HG02981 (cell line): ENCODE measurements at regions not wholly inside any gene's neighbourhood (a gene's known extent, or its start where the extent isn't known, plus 50 kb on each side); places are given as distances from the start of the nearest gene placed in this dataset.
"Not testable (repeated sequence)": the region's sequence is repeated elsewhere in the genome, so short reads cannot be mapped to it uniquely, and the experiment has no call there.

Experiments
- ATAC-seq: cut with Tn5 transposase; IDR thresholded peaks from one replicate; pipeline ENCODE4 v1.9.1; 2021; ENCODE audit warnings: mild to moderate bottlenecking, moderate library complexity; ENCODE audit not compliant: unreplicated experiment

DNA sequence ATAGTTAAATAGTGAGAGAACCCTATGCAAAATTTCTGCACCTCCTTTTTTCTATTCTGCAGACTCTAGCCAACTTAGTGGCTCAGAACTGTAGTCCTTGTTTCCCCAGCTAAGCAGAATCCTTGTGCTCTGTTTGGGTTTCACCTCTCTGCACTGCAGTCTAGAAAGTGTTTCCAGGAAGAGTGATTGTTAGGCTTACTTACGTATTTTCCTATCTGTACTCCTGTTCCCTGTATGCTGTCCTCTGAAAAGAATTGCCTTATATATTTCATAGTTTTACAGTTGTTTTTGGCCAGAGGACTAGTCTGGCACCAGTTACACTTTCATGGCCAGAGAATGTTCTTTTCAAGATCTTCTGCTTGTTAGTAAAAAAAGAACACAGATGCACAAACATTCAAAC, 154.6 kb upstream of the POT1 start:
- ATAC-seq, result no peak

DNA sequence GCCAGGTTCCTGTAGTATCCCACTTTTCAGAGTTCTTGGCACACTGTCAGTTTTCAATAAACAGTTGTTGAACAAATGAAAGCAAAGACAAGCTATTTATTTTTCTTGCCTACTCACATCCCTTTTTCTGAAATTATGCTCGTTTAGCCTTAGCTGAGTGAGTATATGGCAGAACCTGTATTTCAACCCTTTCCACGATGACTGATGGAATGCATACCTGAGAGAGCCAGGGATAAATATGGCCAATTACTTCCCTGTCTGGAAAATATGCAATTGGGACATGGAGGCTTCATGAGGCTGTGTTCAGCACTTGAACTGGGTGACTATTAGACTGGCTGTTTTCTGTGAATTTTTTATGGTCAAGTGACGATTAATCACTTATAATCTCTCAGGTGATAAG, 144.5 kb upstream of the POT1 start:
- no peak for ATAC-seq

DNA sequence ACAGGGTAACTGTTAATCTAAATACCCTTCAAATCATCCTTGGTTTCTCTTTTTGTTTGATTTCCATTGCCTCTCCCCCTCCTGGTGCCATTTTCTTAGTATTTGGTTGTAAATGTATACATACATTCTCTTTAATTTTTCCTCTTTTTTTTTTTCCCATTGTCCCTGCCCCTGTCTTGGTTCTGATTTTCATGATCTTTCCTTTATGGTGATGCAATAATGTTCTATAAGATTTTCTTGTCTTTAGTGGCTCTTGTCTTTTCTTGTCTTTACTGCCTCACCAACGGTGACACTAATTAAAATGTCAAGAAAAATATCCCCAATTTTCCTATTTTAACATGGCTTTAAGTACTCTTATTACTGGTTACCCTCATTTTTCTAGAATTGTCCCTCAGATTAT, 135.9 kb upstream of the POT1 start:
- no peak for ATAC-seq

DNA sequence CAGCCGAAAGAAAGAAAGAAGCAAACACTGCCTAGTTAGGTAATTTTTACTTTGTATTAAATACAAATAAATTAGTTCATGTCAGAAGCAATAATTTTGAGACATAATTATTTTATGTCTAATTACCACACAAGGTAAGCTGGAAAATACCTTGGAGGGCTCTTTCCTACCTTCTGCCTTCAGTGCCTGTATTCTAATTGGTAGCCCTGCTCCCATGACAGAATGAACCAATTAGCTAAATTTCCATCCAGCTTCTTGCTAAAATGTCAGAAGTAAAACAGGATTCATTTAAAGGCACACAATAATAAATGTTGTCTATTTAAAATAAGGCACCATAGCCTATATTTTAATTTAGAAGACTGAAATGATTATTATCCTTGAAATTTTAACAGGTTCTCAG, 135.4 kb upstream of the POT1 start:
- ATAC-seq, result no peak

DNA sequence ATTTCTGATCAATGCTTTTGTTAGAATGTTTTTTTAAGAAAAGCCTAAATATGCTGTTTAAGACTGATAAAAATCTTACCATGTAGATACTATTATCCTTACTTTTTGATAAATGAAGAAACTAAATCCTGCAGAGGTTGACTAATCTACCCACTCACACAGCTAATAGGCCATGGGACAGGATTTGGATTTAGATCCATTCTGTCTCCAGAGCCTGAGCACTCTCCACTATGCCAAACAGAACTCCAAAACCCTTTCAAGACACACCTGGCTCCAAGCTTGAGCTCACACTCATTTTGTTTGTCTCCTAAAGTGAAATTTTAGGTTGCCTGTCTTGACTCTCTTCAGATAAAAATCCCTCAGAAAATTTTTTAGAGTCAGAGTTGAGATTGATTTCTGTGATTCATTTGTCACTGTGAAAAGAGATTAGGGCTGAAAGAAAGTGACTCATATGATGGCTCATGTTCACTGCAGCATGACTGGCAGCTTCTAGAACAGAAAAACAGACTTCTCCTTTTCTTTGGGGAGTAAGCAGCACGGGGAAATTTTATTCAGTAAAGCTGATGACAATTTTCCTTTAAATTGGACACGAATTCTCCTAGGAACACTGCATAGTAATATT, 132.3 kb upstream of the POT1 start:
- ATAC-seq, result peak; percentile 91

DNA sequence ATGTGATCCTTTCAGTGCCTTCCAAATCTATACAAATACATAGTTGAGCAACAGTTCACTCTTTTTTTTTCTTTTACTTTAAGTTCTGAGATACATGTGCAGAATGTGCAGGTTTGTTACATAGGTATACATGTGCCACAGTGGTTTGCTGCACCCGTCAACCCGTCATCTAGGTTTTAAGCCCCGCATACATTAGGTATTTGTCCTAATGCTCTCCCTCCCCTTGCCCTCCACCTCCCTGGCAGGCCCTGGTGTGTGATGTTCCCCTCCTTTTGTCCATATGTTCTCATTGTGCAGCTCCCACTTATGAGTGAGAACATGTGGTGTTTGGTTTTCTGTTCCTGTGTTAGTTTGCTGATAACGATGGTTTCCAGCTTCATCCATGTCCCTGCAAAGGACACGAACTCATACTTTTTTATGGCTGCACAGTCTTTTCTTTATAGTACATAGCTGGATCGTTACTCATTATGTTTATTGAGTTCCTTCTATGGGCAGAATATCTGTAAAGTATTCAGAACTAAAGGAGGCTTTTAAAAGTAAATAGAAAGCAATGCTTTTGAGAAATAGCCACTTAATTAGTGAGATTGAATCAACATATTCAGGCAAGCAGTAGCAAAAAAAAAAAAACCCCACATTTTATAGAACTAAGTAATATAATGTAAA, 131.6 kb upstream of the POT1 start:
- not testable (repeated sequence) for ATAC-seq

DNA sequence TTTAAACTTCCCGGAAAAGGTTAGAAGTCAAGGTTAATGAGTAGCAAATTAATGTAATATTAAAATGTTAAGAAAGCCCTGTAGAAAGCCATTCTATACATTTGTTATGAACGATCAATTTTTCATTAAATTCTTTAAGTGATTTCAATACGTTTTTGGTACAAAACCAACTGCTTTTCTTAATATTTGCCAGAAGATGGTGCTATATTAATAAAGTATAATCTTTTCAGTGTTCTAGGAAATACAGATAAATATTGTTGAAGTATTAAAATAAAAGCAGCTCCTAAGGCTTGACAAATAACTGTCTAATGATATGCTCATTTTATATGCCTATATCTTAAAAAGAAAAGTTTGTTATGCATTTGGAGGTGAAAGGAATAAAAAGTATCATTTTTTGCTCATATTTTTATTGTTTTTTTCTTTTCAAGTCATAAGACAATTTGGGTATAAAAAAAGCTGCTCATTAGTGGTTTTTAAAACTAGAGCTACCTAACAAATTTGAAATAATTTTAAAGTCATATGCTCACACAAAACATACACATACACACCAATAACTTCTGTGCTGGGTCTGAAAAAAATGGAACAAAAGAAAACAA, 130.3 kb upstream of the POT1 start:
- no peak for ATAC-seq

DNA sequence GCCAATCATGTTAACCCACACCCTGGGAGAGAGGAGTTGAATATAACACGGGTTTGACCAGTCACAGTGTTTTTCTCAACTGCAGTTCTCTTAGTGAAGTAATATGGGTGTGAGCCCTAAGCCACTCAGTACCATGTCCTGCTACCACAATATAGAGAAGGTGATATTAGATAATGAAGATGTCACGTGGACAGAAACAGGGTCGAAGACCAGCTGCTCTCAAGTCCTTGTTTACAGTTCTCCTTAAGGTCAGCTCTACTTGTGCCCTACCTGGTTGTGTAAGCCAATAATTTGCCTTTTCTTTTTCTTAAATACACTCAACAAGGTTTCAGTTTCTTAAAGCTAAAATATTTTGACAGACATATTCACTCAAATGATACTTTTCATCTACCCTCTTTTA, 128.3 kb upstream of the POT1 start:
- ATAC-seq, result no peak

DNA sequence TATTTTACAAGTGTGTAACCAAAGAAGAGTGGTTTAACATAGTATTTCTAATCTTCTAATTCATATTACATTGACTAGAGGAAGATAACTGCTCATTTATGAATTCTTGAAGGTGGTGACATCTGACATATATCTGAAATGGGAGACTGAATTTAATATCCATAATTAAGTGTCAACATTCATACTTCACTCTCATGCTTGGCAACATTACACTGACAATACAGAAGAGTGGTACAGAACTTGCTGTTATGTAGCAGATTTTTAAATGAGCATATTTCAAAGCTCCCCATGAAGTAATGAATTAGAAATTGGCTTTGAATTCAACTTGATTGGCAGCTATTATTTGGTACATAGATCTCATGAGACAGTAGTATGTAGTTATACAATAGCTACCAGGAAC, 125.8 kb upstream of the POT1 start:
- no peak for ATAC-seq

DNA sequence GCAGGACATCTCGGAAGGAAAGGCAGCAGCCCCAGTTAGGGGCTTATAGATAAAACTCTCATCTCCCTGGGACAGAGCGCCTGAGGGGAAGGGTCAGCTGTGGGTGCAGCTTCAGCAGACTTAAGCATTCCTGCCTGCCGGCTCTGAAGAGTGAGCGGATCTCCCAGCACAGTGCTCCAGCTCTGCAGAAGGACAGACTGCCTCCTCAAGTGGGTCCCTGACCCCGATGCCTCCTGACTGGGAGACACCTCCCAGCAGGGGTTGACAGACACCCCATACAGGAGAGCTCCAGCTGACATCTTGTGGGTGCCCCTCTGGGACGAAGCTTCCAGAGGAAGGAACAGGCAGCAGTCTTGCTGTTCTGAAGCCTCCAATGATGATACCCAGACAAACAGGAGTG, 117.1 kb upstream of the POT1 start:
- no peak for ATAC-seq

DNA sequence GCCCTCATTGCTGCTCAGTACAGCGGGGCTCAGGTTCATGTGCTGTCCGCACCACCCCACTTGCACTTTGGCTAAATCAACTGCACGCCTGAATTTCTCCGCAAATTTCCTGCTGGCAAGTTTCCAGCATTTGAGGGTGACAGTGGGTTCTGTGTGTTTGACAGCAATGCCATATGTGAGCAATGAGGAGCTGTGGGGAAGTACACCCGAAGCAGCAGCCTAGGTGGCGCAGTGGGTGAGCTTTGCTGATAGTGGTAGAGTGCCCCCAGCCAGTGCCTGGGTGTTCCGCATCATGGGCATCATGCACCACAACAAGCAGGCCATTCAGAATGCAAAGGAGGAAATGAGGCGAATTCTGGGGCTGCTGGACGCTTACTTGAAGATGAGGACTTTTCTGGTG, 103.9 kb upstream of the POT1 start:
- ATAC-seq, result no peak

DNA sequence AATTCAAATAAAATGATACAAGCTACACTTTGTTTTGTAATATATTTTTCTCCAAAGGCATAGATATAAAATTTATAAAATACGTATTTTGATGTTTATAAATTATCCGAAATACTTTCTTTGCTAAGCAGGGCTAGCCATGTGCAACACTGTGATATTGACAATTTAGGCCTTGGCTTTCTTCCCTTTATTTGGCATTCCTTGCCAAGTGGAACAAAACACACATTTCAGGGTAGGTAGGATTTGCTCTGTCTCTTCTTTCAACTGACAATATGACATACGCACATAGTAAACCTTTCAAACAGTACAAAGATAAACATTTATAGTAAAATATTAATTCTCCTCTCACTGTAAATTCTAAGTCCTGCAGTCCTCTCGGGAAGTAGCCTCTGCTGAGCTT, 103.3 kb upstream of the POT1 start:
- ATAC-seq, result no peak

DNA sequence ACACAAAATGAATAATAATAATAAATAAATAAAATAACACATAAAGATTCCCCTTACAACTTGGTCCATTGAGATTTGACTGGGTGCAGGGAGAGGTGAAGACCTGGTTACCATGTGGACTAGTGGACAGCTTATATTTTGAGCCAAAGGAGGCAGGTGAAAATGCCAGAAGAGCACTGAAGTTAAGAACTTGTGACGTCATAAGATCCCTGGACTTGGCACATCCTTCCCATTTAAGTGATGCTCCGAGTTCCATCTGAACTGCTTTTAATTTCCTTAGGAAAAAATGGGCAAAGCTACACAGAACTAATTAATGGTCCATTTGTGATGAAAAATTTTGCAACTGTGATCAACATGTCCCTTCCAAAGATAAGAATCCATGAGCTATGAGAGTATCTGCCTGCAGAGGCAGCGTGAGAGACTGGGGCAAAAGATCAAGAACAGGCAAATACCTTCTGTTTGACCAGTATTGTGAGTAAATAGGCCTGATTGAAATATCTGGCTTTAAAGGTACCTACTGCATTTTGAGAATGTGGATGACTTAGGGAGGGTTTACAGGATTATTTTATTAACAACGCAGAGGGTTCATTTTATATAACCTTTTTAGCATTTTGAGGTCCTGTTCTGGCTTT, 101.2 kb upstream of the POT1 start:
- no peak for ATAC-seq

DNA sequence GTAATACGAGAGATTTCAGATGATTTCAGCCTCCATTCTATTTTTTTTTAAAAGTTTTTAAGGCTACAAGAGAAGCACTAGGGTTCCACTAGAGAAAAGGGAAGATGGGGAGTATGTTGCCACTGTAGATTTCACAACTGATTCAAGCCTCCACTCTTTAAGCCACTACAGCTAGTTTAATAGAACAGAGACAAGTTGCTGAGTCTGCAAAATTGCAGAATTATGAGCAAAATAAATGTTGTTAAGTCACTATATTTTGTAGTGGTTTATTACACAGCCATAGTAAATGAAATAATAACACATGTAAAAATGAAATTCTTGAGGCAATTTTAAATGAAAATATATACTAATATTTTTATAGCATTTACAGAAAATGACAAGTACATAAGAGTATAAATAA, 96.0 kb upstream of the POT1 start:
- no peak for ATAC-seq

DNA sequence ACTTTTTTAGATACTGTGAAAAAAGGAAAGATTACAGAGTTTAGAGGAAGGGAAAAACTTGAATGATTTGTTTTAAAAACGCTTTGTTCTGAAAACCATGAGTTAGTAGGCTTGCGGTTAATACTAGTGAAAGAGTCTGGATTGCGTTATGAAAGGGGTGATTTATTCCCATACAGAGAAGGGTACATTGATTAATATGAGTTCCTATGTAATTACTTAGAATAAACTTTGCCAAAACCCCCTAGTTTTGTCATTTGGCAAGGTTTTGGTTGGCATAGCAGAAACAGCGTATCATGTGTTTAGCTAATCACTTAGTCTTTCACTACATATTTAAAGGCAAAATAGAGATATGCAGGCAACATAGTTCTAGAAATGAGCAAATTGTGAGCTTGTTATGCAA, 91.2 kb upstream of the POT1 start:
- no peak for ATAC-seq

DNA sequence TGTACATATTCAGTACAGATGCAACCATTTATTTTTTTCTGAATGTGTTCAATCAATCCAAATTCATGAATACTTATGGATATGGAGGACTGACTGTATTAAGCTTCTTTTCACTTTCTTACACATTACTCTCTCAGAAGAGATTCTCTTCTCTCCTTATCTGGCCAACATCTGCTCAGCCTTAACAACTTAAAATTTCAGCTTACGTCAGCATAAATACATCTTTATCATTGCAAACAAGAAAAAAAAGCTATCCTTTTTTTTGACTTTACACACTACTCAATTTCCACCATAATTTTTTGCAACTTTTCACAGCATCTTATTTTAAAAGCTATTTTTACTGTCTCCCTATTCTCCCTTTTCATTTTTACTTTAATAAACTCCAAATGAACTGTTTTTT, 80.9 kb upstream of the POT1 start:
- ATAC-seq, result no peak

DNA sequence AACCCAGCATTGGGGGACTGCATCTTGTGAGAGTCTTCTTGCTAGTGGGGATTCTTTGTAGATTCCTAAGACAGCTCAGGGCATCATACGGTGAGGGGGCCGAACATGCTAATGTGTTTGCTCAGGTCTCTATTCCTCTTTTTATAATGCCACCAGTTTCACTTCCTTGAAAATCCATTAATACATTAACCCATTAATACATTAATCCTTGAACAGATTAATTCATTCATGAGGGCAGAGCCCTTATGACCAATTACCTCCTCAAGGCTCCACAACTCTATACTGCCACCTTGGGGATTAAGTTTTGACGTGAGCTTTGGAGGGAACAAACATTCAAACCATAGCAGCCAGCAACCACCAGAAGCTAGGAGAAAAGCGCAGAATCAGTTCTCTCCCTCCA, 67.2 kb upstream of the POT1 start:
- peak; percentile 60 for ATAC-seq

DNA sequence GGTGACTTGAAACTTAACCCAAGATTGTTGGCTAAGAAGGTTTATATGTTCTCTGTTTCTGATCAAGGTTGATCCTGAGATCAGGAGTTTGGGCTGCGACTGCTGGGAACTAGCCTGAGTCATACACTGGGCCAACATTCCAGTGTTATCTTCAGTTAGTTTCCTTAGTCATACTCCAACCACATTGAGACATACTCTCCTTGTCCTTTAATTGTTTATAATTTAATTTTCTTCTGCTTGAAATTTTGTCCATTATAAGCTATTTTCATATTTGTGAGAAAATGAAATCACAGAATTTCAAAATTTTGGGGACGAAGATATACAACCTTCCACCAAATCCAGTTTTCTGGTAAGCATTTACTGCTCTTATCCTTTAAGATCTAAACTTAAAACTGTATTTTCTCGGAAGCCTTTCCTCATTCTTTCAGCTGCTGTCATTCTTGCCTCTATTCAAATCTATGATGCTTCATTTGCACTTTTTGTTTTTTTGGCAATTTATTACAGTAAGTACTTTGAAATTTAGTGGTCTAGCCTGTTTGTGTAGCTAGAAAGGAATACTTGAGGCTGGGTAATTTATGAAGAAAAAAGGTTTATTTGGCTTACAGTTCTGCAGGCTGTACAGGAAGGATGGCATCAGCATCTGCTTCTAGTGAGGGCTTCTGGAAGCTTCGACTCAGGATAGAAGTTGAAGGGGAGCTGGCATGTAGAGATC, 63.4 kb upstream of the POT1 start:
- no peak for ATAC-seq

DNA sequence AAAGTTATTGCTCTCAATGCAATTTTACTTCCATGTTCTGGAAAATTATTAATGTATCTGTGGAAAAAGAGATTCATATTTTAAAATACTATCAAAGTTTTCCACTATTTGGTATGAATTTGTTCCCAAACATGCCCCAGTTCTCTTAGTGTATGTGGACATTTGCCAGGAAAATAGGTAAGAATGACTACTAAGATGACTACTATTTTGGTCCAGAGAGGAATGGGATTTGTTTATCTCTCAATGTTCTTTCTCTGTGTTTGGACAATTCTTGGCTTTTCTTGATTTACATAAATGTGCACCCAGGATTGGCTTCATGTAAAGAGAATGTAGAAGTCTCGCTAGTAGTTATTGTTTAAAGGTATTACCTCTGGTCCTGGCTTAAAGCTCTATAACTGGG, 60.3 kb upstream of the POT1 start:
- ATAC-seq, result no peak
